Gastrocnemius medialis (tissue), 4 donors: ENCODE measurements at regions not wholly inside any gene's neighbourhood (a gene's known extent, or its start where the extent isn't known, plus 50 kb on each side); places are given as distances from the start of the nearest gene placed in this dataset.

ENCODE experiments used
- ATAC-seq, 2 donors: fragments of 150-250 bp; one replicate each; pipeline ENCODE4 v1.9.1; 2016
- DNase-seq, 2 donors: peaks; one replicate each; pipeline ENCODE4 v3.0.0-alpha.2; 2019
- H3K27ac ChIP-seq, 4 donors: fragments of 200-600 bp; sonication (generic); 1 replicate in 1 of 4; 2 replicates in 3 of 4; pipeline ENCODE4 v1.5.1; 2016 to 2018; ENCODE audit warnings: mild to moderate bottlenecking in 2 of 4, moderate library complexity in 1 of 4
- H3K27me3 ChIP-seq, 3 donors: fragments of 200-600 bp; sonication (generic) in 2 of 3; 1 replicate in 1 of 3; 2 replicates in 2 of 3; pipeline versions ENCODE4 v1.5.1 to v1.6.0; 2016 to 2019; ENCODE audit warnings: mild to moderate bottlenecking in 1 of 3, moderate library complexity in 1 of 3
- H3K36me3 ChIP-seq, 2 donors: fragments of 200-600 bp; sonication (generic) in 1 of 2; one replicate each; pipeline ENCODE4 v1.5.1; 2017 to 2018
- H3K4me1 ChIP-seq, 2 donors: fragments of 200-600 bp; sonication (generic) in 1 of 2; one replicate each; pipeline ENCODE4 v1.5.1; 2016 to 2017; ENCODE audit warnings: mild to moderate bottlenecking in 2 of 2
- H3K4me3 ChIP-seq, 4 donors: fragments of 200-600 bp; sonication (generic) in 3 of 4; 1 replicate in 1 of 4; 2 replicates in 3 of 4; pipeline ENCODE4 v1.5.1; 2016 to 2019; ENCODE audit warnings: mild to moderate bottlenecking in 2 of 4
- H3K9me3 ChIP-seq, 3 donors: fragments of 200-600 bp; sonication (generic) in 2 of 3; 1 replicate in 1 of 3; 2 replicates in 2 of 3; pipeline ENCODE4 v1.5.1; 2016 to 2019
- CTCF ChIP-seq, 5 experiments: fragments of 450-650 bp in 3 of 5; fragments of 200-600 bp in 2 of 5; sonication (generic) in 2 of 5; IDR thresholded peaks in 4 of 5; conservative IDR thresholded peaks in 1 of 5; 1 replicate in 4 of 5; 2 replicates in 1 of 5; pipeline ENCODE4 v1.5.1; 2016 to 2019; ENCODE audit warnings: antibody characterized with exemption in 5 of 5, mild to moderate bottlenecking in 3 of 5, moderate library complexity in 3 of 5
- POLR2A ChIP-seq, 2 donors: fragments of 450-650 bp; IDR thresholded peaks; one replicate each; pipeline ENCODE4 v1.6.1; 2017; ENCODE audit warnings: antibody characterized with exemption in 2 of 2, mild to moderate bottlenecking in 2 of 2, moderate library complexity in 2 of 2
- in situ Hi-C, 4 donors: fragments of 200-750 bp; cut with MboI; loops; one replicate each; pipeline versions ENCODE4 v1.15.0 to v1.8.0; 2017; ENCODE audit warnings: low sequenced_read_pairs in 4 of 4
- intact Hi-C: fragments of 100-400 bp; cut with DNase I; formaldehyde crosslinking; loops from one replicate; pipeline ENCODE4 v1.15.1; 2023; ENCODE audit warnings: low total_unique reads

- ATAC-seq (no peak), DNase-seq (no peak)
- TF ChIP-seq POLR2A (IDR thresholded peaks at IDR 0.05), result no peak
- no peak for TF ChIP-seq CTCF (IDR thresholded peaks at IDR 0.05 in 4 of 5, conservative IDR thresholded peaks at IDR 0.05 in 1 of 5)
- intact Hi-C loops (no loop called here), in situ Hi-C loops (no loop called here)
- Histone ChIP-seq H3K27me3 (no peaks in the 10 kb centered on the region), H3K36me3 (no peaks in the 10 kb centered on the region), H3K9me3 (no peaks in the 10 kb centered on the region), H3K27ac (no peak overlapping the region), H3K4me3 (no peak overlapping the region), H3K4me1 (no peaks in the 10 kb centered on the region)
Measured at GRCh38 chr6:22848121-22848520, 278.8 kb downstream of the HDGFL1 start.

GRCh38 chr6:22849921-22850320 is 280.6 kb downstream of the HDGFL1 start:
- Histone ChIP-seq H3K36me3 (no peaks in the 10 kb centered on the region), H3K4me1 (no peaks in the 10 kb centered on the region), H3K27ac (no peak overlapping the region), H3K4me3 (no peak overlapping the region), H3K27me3 (no peaks in the 10 kb centered on the region), H3K9me3 (no peaks in the 10 kb centered on the region)
- in situ Hi-C loops (no loop called here), intact Hi-C loops (no loop called here)
- TF ChIP-seq POLR2A (IDR thresholded peaks at IDR 0.05) (no peak), CTCF (IDR thresholded peaks at IDR 0.05 in 4 of 5, conservative IDR thresholded peaks at IDR 0.05 in 1 of 5) (no peak)
- DNase-seq (no peak), ATAC-seq (no peak)

GRCh38 chr6:22852101-22852500 is 282.7 kb downstream of the HDGFL1 start:
- H3K36me3 ChIP-seq, result no peaks in the 10 kb centered on the region
- H3K4me3 ChIP-seq, result no peak overlapping the region
- no peak overlapping the region for H3K27ac ChIP-seq
- no peak for TF ChIP-seq POLR2A (IDR thresholded peaks at IDR 0.05)
- no peak for TF ChIP-seq CTCF (IDR thresholded peaks at IDR 0.05 in 4 of 5, conservative IDR thresholded peaks at IDR 0.05 in 1 of 5)
- DNase-seq (no peak), ATAC-seq (no peak)
- no peaks in the 10 kb centered on the region for H3K4me1 ChIP-seq
- in situ Hi-C loops (no loop called here), intact Hi-C loops (no loop called here)
- no peaks in the 10 kb centered on the region for H3K27me3 ChIP-seq
- no peaks in the 10 kb centered on the region for H3K9me3 ChIP-seq

GRCh38 chr6:22873513-22874136 is 304.3 kb downstream of the HDGFL1 start:
- Histone ChIP-seq H3K9me3 (no peaks in the 10 kb centered on the region), H3K27ac (peak overlapping the region in 3 of 4 donors; percentile 44 to 53 (median 50)), H3K27me3 (no peaks in the 10 kb centered on the region), H3K4me1 (peaks cover 0 to 17% of the 10 kb centered on the region in 2 donors), H3K4me3 (no peak overlapping the region), H3K36me3 (no peaks in the 10 kb centered on the region)
- in situ Hi-C loops (no loop called here), intact Hi-C loops (no loop called here)
- TF ChIP-seq CTCF (IDR thresholded peaks at IDR 0.05 in 4 of 5, conservative IDR thresholded peaks at IDR 0.05 in 1 of 5) (no peak), POLR2A (IDR thresholded peaks at IDR 0.05) (no peak)
- peak; percentile 10 to 19 for DNase-seq
- ATAC-seq, result peak; percentile 81 to 82

- DNase-seq (no peak), ATAC-seq (no peak)
- Histone ChIP-seq H3K9me3 (no peaks in the 10 kb centered on the region), H3K36me3 (no peaks in the 10 kb centered on the region), H3K4me1 (peaks cover 0 to 17% of the 10 kb centered on the region in 2 donors), H3K4me3 (no peak overlapping the region), H3K27ac (no peak overlapping the region), H3K27me3 (no peaks in the 10 kb centered on the region)
- in situ Hi-C loops, result no loop called here
- TF ChIP-seq POLR2A (IDR thresholded peaks at IDR 0.05), result no peak
- no peak for TF ChIP-seq CTCF (IDR thresholded peaks at IDR 0.05 in 4 of 5, conservative IDR thresholded peaks at IDR 0.05 in 1 of 5)
- intact Hi-C loops, result no loop called here
Measured at GRCh38 chr6:22875845-22876244, 306.5 kb downstream of the HDGFL1 start.
